CD4-positive, alpha-beta memory T cell (primary cell): ENCODE measurements at regions not wholly inside any gene's neighbourhood (a gene's known extent, or its start where the extent isn't known, plus 50 kb on each side); places are given as distances from the start of the nearest gene placed in this dataset.

Source experiments
- CTCF ChIA-PET: fragments of 350-600 bp; sonication (Branson Sonifier 250); formaldehyde crosslinking; loops from one replicate; lab custom pipeline; 2021; ENCODE audit warnings: inconsistent platforms; ENCODE audit not compliant: partially characterized antibody; lab: Charles Lee
- POLR2A ChIA-PET: fragments of 350-600 bp; sonication (Branson Sonifier 250); formaldehyde crosslinking; loops from one replicate; lab custom pipeline; 2021; ENCODE audit not compliant: partially characterized antibody; lab: Charles Lee
- DNase-seq, 5 donors: peaks; one replicate each; pipeline versions ENCODE4 v3.0.0 to v3.0.0-alpha.2; 2020 to 2022; ENCODE audit warnings: mixed read lengths in 1 of 5
- H3K27ac ChIP-seq: one replicate; pipeline ENCODE4 v1.7.0; 2013; ENCODE audit warnings: low read depth, low read length
- H3K27me3 ChIP-seq: 2 replicates; pipeline ENCODE4 v1.7.0; 2013; ENCODE audit warnings: mild to moderate bottlenecking, low read length, moderate library complexity; ENCODE audit not compliant: insufficient read depth
- H3K36me3 ChIP-seq: 2 replicates; pipeline ENCODE4 v1.7.0; 2013; ENCODE audit warnings: mild to moderate bottlenecking, low read length, moderate library complexity; ENCODE audit not compliant: insufficient read depth
- H3K4me1 ChIP-seq: 2 replicates; pipeline ENCODE4 v1.7.0; 2013; ENCODE audit warnings: mild to moderate bottlenecking, low read length, moderate library complexity; ENCODE audit not compliant: insufficient read depth
- H3K4me3 ChIP-seq, 2 donors: one replicate each; pipeline ENCODE4 v1.7.0; 2013; ENCODE audit warnings: low read length in 2 of 2, mild to moderate bottlenecking in 1 of 2
- H3K9me3 ChIP-seq, 2 donors: one replicate each; pipeline ENCODE4 v1.7.0; 2013; ENCODE audit warnings: low read length in 2 of 2, control low read depth in 1 of 2; ENCODE audit not compliant: control insufficient read depth in 1 of 2
- H3K27ac Mint-ChIP-seq, 7 donors: one replicate each; pipeline ENCODE4 v1.8.0; 2020 to 2021; ENCODE audit warnings: mixed read lengths in 7 of 7, mild to moderate bottlenecking in 6 of 7, inconsistent platforms in 3 of 7, moderate library complexity in 3 of 7
- H3K27me3 Mint-ChIP-seq, 2 donors: one replicate each; pipeline ENCODE4 v1.8.0; 2020 to 2021; ENCODE audit warnings: mixed read lengths in 2 of 2
- H3K36me3 Mint-ChIP-seq, 2 donors: one replicate each; pipeline ENCODE4 v1.8.0; 2020 to 2021; ENCODE audit warnings: mixed read lengths in 2 of 2, inconsistent platforms in 1 of 2, mild to moderate bottlenecking in 1 of 2
- H3K4me1 Mint-ChIP-seq, 4 donors: one replicate each; pipeline ENCODE4 v1.8.0; 2020 to 2021; ENCODE audit warnings: mixed read lengths in 4 of 4, mild to moderate bottlenecking in 1 of 4
- H3K4me3 Mint-ChIP-seq, 8 donors: one replicate each; pipeline ENCODE4 v1.8.0; 2020 to 2021; ENCODE audit warnings: mixed read lengths in 8 of 8, mild to moderate bottlenecking in 7 of 8, moderate library complexity in 6 of 8, inconsistent platforms in 3 of 8
- H3K9me3 Mint-ChIP-seq, 8 donors: one replicate each; pipeline ENCODE4 v1.8.0; 2020 to 2021; ENCODE audit warnings: mixed read lengths in 8 of 8, mild to moderate bottlenecking in 5 of 8, inconsistent platforms in 3 of 8, moderate library complexity in 1 of 8
- intact Hi-C: fragments of 100-400 bp; cut with micrococcal nuclease; formaldehyde crosslinking; loops from one replicate; pipeline ENCODE4 v1.15.1; 2023

GRCh38 chr16:80191928-80192327, 348.9 kb upstream of the DYNLRB2 start:
- H3K9me3 Mint-ChIP-seq, result peaks cover 0 to 3% (median 0%) of the 10 kb centered on the region in 8 donors
- no peak overlapping the region for H3K27ac Mint-ChIP-seq
- POLR2A ChIA-PET, result no interaction called here
- H3K36me3 Mint-ChIP-seq, result no peaks in the 10 kb centered on the region
- CTCF ChIA-PET, result no interaction called here
- Histone ChIP-seq H3K4me1 (no peaks in the 10 kb centered on the region), H3K27me3 (no peaks in the 10 kb centered on the region), H3K27ac (no peak overlapping the region), H3K36me3 (no peaks in the 10 kb centered on the region), H3K9me3 (no peaks in the 10 kb centered on the region), H3K4me3 (no peak overlapping the region)
- H3K4me1 Mint-ChIP-seq, result no peaks in the 10 kb centered on the region
- H3K27me3 Mint-ChIP-seq, result peaks cover 8 to 12% of the 10 kb centered on the region in 2 donors
- intact Hi-C loops, result no loop called here
- DNase-seq, result no peak
- H3K4me3 Mint-ChIP-seq, result no peak overlapping the region

- no peaks in the 10 kb centered on the region for H3K36me3 Mint-ChIP-seq
- H3K4me1 Mint-ChIP-seq, result no peaks in the 10 kb centered on the region
- H3K36me3 ChIP-seq, result no peaks in the 10 kb centered on the region
- peaks cover 0 to 3% (median 0%) of the 10 kb centered on the region in 8 donors for H3K9me3 Mint-ChIP-seq
- no peak overlapping the region for H3K27ac Mint-ChIP-seq
- no peak overlapping the region for H3K4me3 Mint-ChIP-seq
- H3K27ac ChIP-seq, result no peak overlapping the region
- ChIA-PET CTCF (no interaction called here), POLR2A (no interaction called here)
- H3K27me3 Mint-ChIP-seq, result peaks cover 8 to 9% of the 10 kb centered on the region in 2 donors
- no peaks in the 10 kb centered on the region for H3K27me3 ChIP-seq
- H3K4me1 ChIP-seq, result no peaks in the 10 kb centered on the region
- no peaks in the 10 kb centered on the region for H3K9me3 ChIP-seq
- intact Hi-C loops, result no loop called here
- DNase-seq, result no peak
- H3K4me3 ChIP-seq, result no peak overlapping the region
These were observed 351.2 kb upstream of the DYNLRB2 start for GRCh38 chr16:80189476-80190175.

- Mint-ChIP-seq H3K36me3 (no peaks in the 10 kb centered on the region), H3K27ac (no peak overlapping the region), H3K4me1 (no peaks in the 10 kb centered on the region), H3K27me3 (peaks cover 11 to 15% of the 10 kb centered on the region in 2 donors), H3K9me3 (peaks cover 0 to 4% (median 0%) of the 10 kb centered on the region in 8 donors), H3K4me3 (no peak overlapping the region)
- no peak for DNase-seq
- H3K36me3 ChIP-seq, result no peaks in the 10 kb centered on the region
- H3K4me1 ChIP-seq, result no peaks in the 10 kb centered on the region
- POLR2A ChIA-PET, result no interaction called here
- intact Hi-C loops, result no loop called here
- H3K4me3 ChIP-seq, result no peak overlapping the region
- H3K27ac ChIP-seq, result no peak overlapping the region
- no peaks in the 10 kb centered on the region for H3K27me3 ChIP-seq
- no peaks in the 10 kb centered on the region for H3K9me3 ChIP-seq
- CTCF ChIA-PET, result no interaction called here
These were observed 364.7 kb upstream of the DYNLRB2 start for GRCh38 chr16:80176114-80176513.

DNA sequence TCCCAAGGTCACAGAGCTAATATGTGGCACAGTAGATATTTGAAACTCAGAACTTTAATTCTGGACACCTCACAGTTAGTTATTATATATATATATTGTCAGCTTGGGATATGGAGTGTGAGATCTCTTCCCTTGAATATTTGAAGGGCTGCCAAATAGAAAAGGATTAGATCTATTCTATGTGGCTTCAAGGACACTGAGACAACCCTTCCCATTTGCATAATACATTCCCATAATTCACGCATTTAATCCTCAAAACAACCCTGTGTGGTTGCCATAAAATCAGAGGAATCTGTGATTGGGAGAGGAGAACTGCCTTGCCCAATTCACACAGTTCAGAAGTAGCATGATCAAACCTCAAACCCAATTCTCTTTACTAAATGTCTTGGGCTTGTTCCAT, 365.8 kb upstream of the DYNLRB2 start:
- ChIA-PET CTCF (interaction anchor here (0.6 kb wide), 1 partner anchor 202 kb away, joined by 3 read pairs; no protein-coding TSS in a partner anchor), POLR2A (no interaction called here)
- DNase-seq, result no peak
- Mint-ChIP-seq H3K4me3 (no peak overlapping the region), H3K27ac (no peak overlapping the region), H3K4me1 (no peaks in the 10 kb centered on the region), H3K9me3 (no peaks in the 10 kb centered on the region), H3K27me3 (peaks cover 8 to 13% of the 10 kb centered on the region in 2 donors), H3K36me3 (no peaks in the 10 kb centered on the region)
- Histone ChIP-seq H3K27ac (no peak overlapping the region), H3K4me1 (no peaks in the 10 kb centered on the region), H3K4me3 (no peak overlapping the region), H3K36me3 (no peaks in the 10 kb centered on the region), H3K9me3 (no peaks in the 10 kb centered on the region), H3K27me3 (no peaks in the 10 kb centered on the region)
- intact Hi-C loops, result no loop called here

DNA sequence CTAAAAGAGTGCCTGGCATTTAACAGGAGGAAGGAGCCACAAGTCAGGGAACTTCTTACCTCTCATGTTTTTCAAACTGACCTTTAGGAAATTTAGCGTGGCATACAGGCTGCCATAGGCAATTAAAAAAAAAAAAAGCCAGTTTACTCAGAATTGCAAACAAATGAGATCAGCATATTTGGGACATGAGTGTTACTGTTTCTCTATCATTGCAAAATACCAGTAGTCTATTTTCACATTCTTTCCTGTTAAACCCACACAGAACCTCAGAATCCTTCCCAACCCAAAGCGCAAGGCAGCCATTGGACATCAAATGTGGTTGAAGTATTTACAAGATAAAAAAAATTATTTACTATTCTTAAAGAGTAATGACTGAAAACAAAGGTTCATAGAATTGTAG, 366.4 kb upstream of the DYNLRB2 start:
- H3K4me1 Mint-ChIP-seq, result no peaks in the 10 kb centered on the region
- ChIA-PET CTCF (interaction anchor here (0.6 kb wide), 1 partner anchor 203 kb away, joined by 3 read pairs; no protein-coding TSS in a partner anchor), POLR2A (no interaction called here)
- peaks cover 9 to 13% of the 10 kb centered on the region in 2 donors for H3K27me3 Mint-ChIP-seq
- no peak overlapping the region for H3K27ac ChIP-seq
- H3K4me3 Mint-ChIP-seq, result no peak overlapping the region
- no peaks in the 10 kb centered on the region for H3K36me3 ChIP-seq
- intact Hi-C loops, result no loop called here
- no peaks in the 10 kb centered on the region for H3K9me3 Mint-ChIP-seq
- H3K4me1 ChIP-seq, result no peaks in the 10 kb centered on the region
- no peak for DNase-seq
- H3K9me3 ChIP-seq, result no peaks in the 10 kb centered on the region
- no peak overlapping the region for H3K27ac Mint-ChIP-seq
- H3K4me3 ChIP-seq, result no peak overlapping the region
- no peaks in the 10 kb centered on the region for H3K36me3 Mint-ChIP-seq
- no peaks in the 10 kb centered on the region for H3K27me3 ChIP-seq

DNA sequence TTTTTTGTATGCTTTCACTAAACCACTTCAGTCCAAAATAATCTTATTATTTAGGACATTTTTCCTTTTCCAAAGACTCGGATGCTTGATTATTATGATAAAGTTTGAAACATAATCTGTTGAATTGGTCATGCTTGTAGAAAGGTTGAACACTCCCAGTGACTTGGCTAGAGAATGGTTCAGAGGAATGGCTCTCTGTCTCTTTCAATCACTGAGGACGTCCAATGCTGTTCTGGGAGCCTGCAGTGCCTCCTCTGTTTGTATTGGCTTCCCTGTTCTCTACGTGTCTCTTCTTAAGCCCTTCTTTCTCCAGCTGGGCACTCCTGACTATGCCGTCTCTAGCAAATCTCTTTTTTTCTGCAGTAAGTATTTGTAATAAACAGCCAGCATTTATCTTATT, 369.0 kb upstream of the DYNLRB2 start:
- H3K4me3 ChIP-seq, result no peak overlapping the region
- Mint-ChIP-seq H3K4me1 (no peaks in the 10 kb centered on the region), H3K36me3 (no peaks in the 10 kb centered on the region), H3K27ac (no peak overlapping the region), H3K27me3 (peaks cover 10 to 12% of the 10 kb centered on the region in 2 donors), H3K4me3 (no peak overlapping the region), H3K9me3 (no peaks in the 10 kb centered on the region)
- H3K9me3 ChIP-seq, result no peaks in the 10 kb centered on the region
- ChIA-PET CTCF (no interaction called here), POLR2A (no interaction called here)
- H3K36me3 ChIP-seq, result no peaks in the 10 kb centered on the region
- H3K27me3 ChIP-seq, result no peaks in the 10 kb centered on the region
- H3K4me1 ChIP-seq, result no peaks in the 10 kb centered on the region
- H3K27ac ChIP-seq, result no peak overlapping the region
- intact Hi-C loops, result no loop called here
- no peak for DNase-seq

GRCh38 chr16:80171199-80171598, 369.6 kb upstream of the DYNLRB2 start:
- H3K4me3 Mint-ChIP-seq, result no peak overlapping the region
- POLR2A ChIA-PET, result no interaction called here
- Histone ChIP-seq H3K4me3 (no peak overlapping the region), H3K9me3 (no peaks in the 10 kb centered on the region), H3K27me3 (no peaks in the 10 kb centered on the region), H3K27ac (no peak overlapping the region), H3K36me3 (no peaks in the 10 kb centered on the region), H3K4me1 (no peaks in the 10 kb centered on the region)
- peaks cover 0 to under 1% (median 0%) of the 10 kb centered on the region in 8 donors for H3K9me3 Mint-ChIP-seq
- H3K36me3 Mint-ChIP-seq, result no peaks in the 10 kb centered on the region
- no peak overlapping the region for H3K27ac Mint-ChIP-seq
- CTCF ChIA-PET, result no interaction called here
- DNase-seq, result no peak
- intact Hi-C loops, result no loop called here
- H3K4me1 Mint-ChIP-seq, result no peaks in the 10 kb centered on the region
- H3K27me3 Mint-ChIP-seq, result peaks cover 7% of the 10 kb centered on the region in 2 donors
